Keratinocyte (primary cell): ENCODE measurements at regions not wholly inside any gene's neighbourhood (a gene's known extent, or its start where the extent isn't known, plus 50 kb on each side); places are given as distances from the start of the nearest gene placed in this dataset.

Source experiments
- DNase-seq: peaks from one replicate; pipeline ENCODE4 v3.0.0-alpha.2; 2011; ENCODE audit warnings: low read depth, missing footprints, low spot score
- FAIRE-seq: peaks from 2 replicates; lab custom pipeline; 2011; peaks lifted over from hg19 to GRCh38; lab: Jason Lieb, UNC
- H2AFZ ChIP-seq: 2 replicates; pipeline ENCODE4 v1.6.0; 2012; ENCODE audit warnings: low read length, control low read depth, inconsistent platforms; ENCODE audit not compliant: control insufficient read depth
- H3K27ac ChIP-seq: 2 replicates; pipeline ENCODE4 v1.5.1; 2011; ENCODE audit warnings: low read length; ENCODE audit not compliant: control insufficient read depth, insufficient read depth
- H3K27me3 ChIP-seq: 3 replicates; pipeline ENCODE4 v1.6.0; 2011; ENCODE audit warnings: low read length; ENCODE audit not compliant: control insufficient read depth, insufficient read depth; ENCODE audit errors: extremely low read depth
- H3K36me3 ChIP-seq, 2 experiments: 2 replicates in 1 of 2; 3 replicates in 1 of 2; pipeline ENCODE4 v1.5.1; 2011; ENCODE audit warnings: low read length in 2 of 2, mild to moderate bottlenecking in 1 of 2; ENCODE audit not compliant: control insufficient read depth in 2 of 2, insufficient read depth in 2 of 2; ENCODE audit errors: extremely low read depth in 1 of 2
- H3K4me1 ChIP-seq: 3 replicates; pipeline ENCODE4 v1.5.1; 2011; ENCODE audit warnings: low read length; ENCODE audit not compliant: control insufficient read depth, insufficient read depth; ENCODE audit errors: extremely low read depth
- H3K4me2 ChIP-seq: 3 replicates; pipeline ENCODE4 v1.6.0; 2011; ENCODE audit warnings: low read depth, low read length; ENCODE audit not compliant: control insufficient read depth, insufficient read depth; ENCODE audit errors: extremely low read depth
- H3K4me3 ChIP-seq, 3 experiments: fragments of 200-600 bp in 1 of 3; sonication (generic) in 1 of 3; 2 replicates in 2 of 3; 3 replicates in 1 of 3; pipeline ENCODE4 v1.5.1; 2011 to 2016; ENCODE audit warnings: low read length in 3 of 3, mild to moderate bottlenecking in 3 of 3, control low read depth in 2 of 3, inconsistent platforms in 1 of 3, low read depth in 1 of 3, mixed read lengths in 1 of 3, mixed run types in 1 of 3, moderate library complexity in 1 of 3; ENCODE audit not compliant: control insufficient read depth in 2 of 3, insufficient read depth in 2 of 3; ENCODE audit errors: extremely low read depth in 1 of 3
- H3K79me2 ChIP-seq: 2 replicates; pipeline ENCODE4 v1.6.0; 2012; ENCODE audit warnings: low read length; ENCODE audit not compliant: control insufficient read depth, insufficient read depth
- H3K9ac ChIP-seq: 3 replicates; pipeline ENCODE4 v1.6.0; 2011; ENCODE audit warnings: low read length; ENCODE audit not compliant: control insufficient read depth, insufficient read depth; ENCODE audit errors: extremely low read depth
- H3K9me1 ChIP-seq: 3 replicates; pipeline ENCODE4 v1.6.0; 2011; ENCODE audit warnings: low read length; ENCODE audit not compliant: control insufficient read depth, insufficient read depth; ENCODE audit errors: extremely low read depth
- H3K9me3 ChIP-seq: 2 replicates; pipeline ENCODE4 v1.5.1; 2012; ENCODE audit warnings: low read depth, low read length; ENCODE audit not compliant: control insufficient read depth
- H4K20me1 ChIP-seq: 3 replicates; pipeline ENCODE4 v1.6.0; 2011; ENCODE audit warnings: low read length; ENCODE audit not compliant: control insufficient read depth, insufficient read depth; ENCODE audit errors: extremely low read depth
- CTCF ChIP-seq, 3 experiments: IDR thresholded peaks in 1 of 3; conservative IDR thresholded peaks in 1 of 3; optimal IDR thresholded peaks in 1 of 3; 2 replicates in 2 of 3; 3 replicates in 1 of 3; pipeline versions ENCODE3 to v1.5.1; 2011; ENCODE audit warnings: low read length in 3 of 3, mild to moderate bottlenecking in 3 of 3, moderate library complexity in 2 of 3, control low read depth in 1 of 3, inconsistent platforms in 1 of 3; ENCODE audit not compliant: insufficient read depth in 2 of 3; ENCODE audit errors: extremely low read depth in 1 of 3
- EZH2 ChIP-seq: IDR thresholded peaks from one replicate; pipeline ENCODE4 v1.6.1; 2012; ENCODE audit warnings: inconsistent platforms, mild to moderate bottlenecking, low read length, moderate library complexity
- dilution Hi-C: fragments of 300-500 bp; cut with MboI; formaldehyde crosslinking; loops from one replicate; pipeline ENCODE4 v1.7.0; 2020; ENCODE audit warnings: low sequenced_read_pairs; ENCODE audit not compliant: extremely low pct_ligation_motif_present

DNA sequence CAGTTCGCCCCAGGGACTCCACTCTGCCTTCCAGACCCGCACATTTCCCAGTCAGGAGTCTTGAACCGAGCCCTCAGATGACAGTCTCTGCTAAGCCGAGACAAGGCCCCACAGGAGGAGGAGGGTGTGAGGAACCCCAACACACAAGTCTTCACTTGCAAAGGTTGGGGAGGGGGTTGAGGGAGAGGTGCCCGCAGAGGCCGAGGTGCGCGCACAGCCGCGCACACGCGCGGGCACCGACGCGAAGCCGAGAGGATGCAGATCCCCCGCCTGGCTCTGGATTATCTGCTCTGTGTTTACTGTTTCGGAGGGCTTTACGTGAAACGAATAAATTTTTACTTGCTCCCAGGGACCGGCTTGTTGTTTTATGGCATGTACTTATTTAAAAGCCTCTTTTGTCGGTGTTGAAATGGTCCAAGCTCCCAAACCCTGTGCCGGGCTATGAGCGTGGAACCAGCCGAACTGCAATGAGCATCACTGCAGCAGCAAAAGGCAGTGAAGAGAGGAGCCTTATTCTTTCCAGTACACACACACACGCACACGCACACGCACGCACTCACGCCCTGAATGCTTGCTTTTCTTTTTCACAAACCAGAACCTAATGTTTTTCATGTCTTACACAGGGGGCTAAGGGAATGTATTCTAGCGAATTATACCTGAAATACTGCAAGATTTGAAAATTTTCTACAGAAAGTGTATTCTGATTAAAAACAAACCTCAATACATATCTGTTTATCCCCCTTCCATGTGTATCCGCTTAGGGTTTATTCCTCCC is 297.7 kb downstream of the PARP8 start:
- H3K4me3 ChIP-seq: no peak overlapping the region
- H4K20me1 ChIP-seq: no peaks in the 10 kb centered on the region
- H3K4me2 ChIP-seq: no peak overlapping the region
- H3K9ac ChIP-seq: no peak overlapping the region
- H3K27me3 ChIP-seq: peaks cover 44% of the 10 kb centered on the region
- dilution Hi-C loops: no loop called here
- FAIRE-seq: no peak
- no peaks in the 10 kb centered on the region for H3K9me3 ChIP-seq
- no peaks in the 10 kb centered on the region for H3K9me1 ChIP-seq
- H3K27ac ChIP-seq: no peak overlapping the region
- no peaks in the 10 kb centered on the region for H3K36me3 ChIP-seq
- TF ChIP-seq CTCF (optimal IDR thresholded peaks at IDR 0.05 in 1 of 3, IDR thresholded peaks at IDR 0.05 in 1 of 3, conservative IDR thresholded peaks at IDR 0.05 in 1 of 3; ENCODE audit: extremely low read depth in 1 of 3, insufficient read depth in 2 of 3, low read length in 3 of 3) (no peak), EZH2 (no peak)
- H3K4me1 ChIP-seq: peaks cover 11% of the 10 kb centered on the region
- DNase-seq: no peak
- H3K79me2 ChIP-seq: no peaks in the 10 kb centered on the region
- H2AFZ ChIP-seq: no peak overlapping the region

GRCh38 chr5:50964746-50965653 is 298.6 kb downstream of the PARP8 start:
- H3K9ac ChIP-seq: no peak overlapping the region
- no peak overlapping the region for H3K4me2 ChIP-seq
- H3K79me2 ChIP-seq: no peaks in the 10 kb centered on the region
- no peak overlapping the region for H2AFZ ChIP-seq
- no peak for DNase-seq
- H3K27ac ChIP-seq: no peak overlapping the region
- peaks cover 53% of the 10 kb centered on the region for H3K27me3 ChIP-seq
- dilution Hi-C loops: no loop called here
- no peaks in the 10 kb centered on the region for H3K9me1 ChIP-seq
- H4K20me1 ChIP-seq: no peaks in the 10 kb centered on the region
- TF ChIP-seq EZH2 (no peak), CTCF (optimal IDR thresholded peaks at IDR 0.05 in 1 of 3, IDR thresholded peaks at IDR 0.05 in 1 of 3, conservative IDR thresholded peaks at IDR 0.05 in 1 of 3; ENCODE audit: extremely low read depth in 1 of 3, insufficient read depth in 2 of 3, low read length in 3 of 3) (no peak)
- H3K4me3 ChIP-seq: no peak overlapping the region
- no peak for FAIRE-seq
- no peaks in the 10 kb centered on the region for H3K9me3 ChIP-seq
- peaks cover 11% of the 10 kb centered on the region for H3K4me1 ChIP-seq
- no peaks in the 10 kb centered on the region for H3K36me3 ChIP-seq
